GM20000 (cell line): ENCODE measurements at regions not wholly inside any gene's neighbourhood (a gene's known extent, or its start where the extent isn't known, plus 50 kb on each side); places are given as distances from the start of the nearest gene placed in this dataset.

Experiments used
- DNase-seq: peaks from one replicate; pipeline ENCODE4 v3.0.0; 2012; ENCODE audit warnings: low spot score
- CTCF ChIP-seq: IDR thresholded peaks from 2 replicates; pipeline ENCODE4 v1.5.1; 2012; ENCODE audit warnings: mild to moderate bottlenecking, control low read depth; ENCODE audit errors: extremely low read depth, missing control alignments

- no peak for DNase-seq
- TF ChIP-seq CTCF = no peak
Measured at GRCh38 chr4:28600958-28601357, 1740.3 kb downstream of the STIM2 start.

- no peak for TF ChIP-seq CTCF
- no peak for DNase-seq
Measured at GRCh38 chr4:28621591-28621990, 1761.0 kb downstream of the STIM2 start.

GRCh38 chr4:28636971-28637370 lies 1776.3 kb downstream of the STIM2 start:
- TF ChIP-seq CTCF = no peak
- DNase-seq = no peak

GRCh38 chr4:28639747-28640146 lies 1779.1 kb downstream of the STIM2 start:
- no peak for DNase-seq

GRCh38 chr4:28654618-28655017 lies 1794.0 kb downstream of the STIM2 start:
- TF ChIP-seq CTCF = no peak
- DNase-seq = no peak

More at GRCh38 chr4:28639747-28640146, 1779.1 kb downstream of the STIM2 start:
- no peak for TF ChIP-seq CTCF

GRCh38 chr4:28665306-28665705 lies 1804.7 kb downstream of the STIM2 start:
- no peak for DNase-seq
- TF ChIP-seq CTCF = no peak

- TF ChIP-seq CTCF = no peak
- no peak for DNase-seq
Measured at GRCh38 chr4:28675582-28675981, 1814.9 kb downstream of the STIM2 start.
